A549 (cell line): ENCODE measurements at regions not wholly inside any gene's neighbourhood (a gene's known extent, or its start where the extent isn't known, plus 50 kb on each side); places are given as distances from the start of the nearest gene placed in this dataset.

Experiments used
- ATAC-seq, 2 experiments: fragments of 200-7000 bp in 1 of 2; fragments of >200 bp in 1 of 2; cut with Nextera tagmentation in 1 of 2; cut with Tn5 transposase in 1 of 2; 3 replicates each; pipeline versions ENCODE4 v1.8.0 to v1.9.1; 2018 to 2020; ENCODE audit warnings: mild to moderate bottlenecking in 1 of 2, moderate library complexity in 1 of 2
- CTCF ChIA-PET: fragments of 300-600 bp; sonication (Branson Sonifier 250); formaldehyde crosslinking; extraction: SDS; loops from one replicate; lab custom pipeline; 2021; ENCODE audit warnings: antibody characterized with exemption, inconsistent platforms; lab: Yijun Ruan, JAX
- POLR2A ChIA-PET: fragments of 350-600 bp; formaldehyde crosslinking; extraction: SDS; loops from one replicate; lab custom pipeline; 2021; ENCODE audit warnings: antibody characterized with exemption, inconsistent platforms; lab: Yijun Ruan, JAX
- DNase-seq, 2 experiments: peaks; one replicate each; pipeline versions ENCODE4 v3.0.0 to v3.0.0-alpha.2; 2011 to 2016; ENCODE audit warnings: low read depth in 1 of 2, low spot score in 1 of 2
- FAIRE-seq: peaks from 2 replicates; lab custom pipeline; 2011; peaks lifted over from hg19 to GRCh38; lab: Jason Lieb, UNC
- H3K27ac ChIP-seq, 2 experiments: fragments of >200 bp; sonication (Bioruptor Twin); formaldehyde crosslinking; 3 replicates each; pipeline ENCODE4 v1.5.1; 2016 to 2017
- H3K4me1 ChIP-seq: fragments of >200 bp; sonication (Bioruptor Twin); formaldehyde crosslinking; 3 replicates; pipeline ENCODE4 v1.6.1; 2016
- H3K4me2 ChIP-seq: fragments of >200 bp; sonication (Bioruptor Twin); formaldehyde crosslinking; 3 replicates; pipeline ENCODE4 v1.6.1; 2016
- H3K4me3 ChIP-seq: fragments of >200 bp; sonication (Bioruptor Twin); formaldehyde crosslinking; 3 replicates; pipeline ENCODE4 v1.5.1; 2016
- H3K9me3 ChIP-seq: fragments of >200 bp; sonication (Bioruptor Twin); formaldehyde crosslinking; 3 replicates; pipeline ENCODE4 v1.6.1; 2016
- ATOH8 ChIP-seq: fragments of 250-450 bp; sonication (Bioruptor Pico); IDR thresholded peaks from 2 replicates; pipeline ENCODE4 v1.5.0; 2020; ENCODE audit warnings: low read depth, mild to moderate bottlenecking, moderate library complexity
- CEBPB ChIP-seq, 2 experiments: fragments of >200 bp in 1 of 2; sonication (Bioruptor Twin) in 1 of 2; formaldehyde crosslinking in 1 of 2; IDR thresholded peaks; 2 replicates each; pipeline ENCODE4 v1.6.1; 2012 to 2016
- CTCF ChIP-seq: fragments of >200 bp; sonication (Bioruptor Twin); formaldehyde crosslinking; IDR thresholded peaks from 3 replicates; pipeline ENCODE4 v1.5.1; 2016
- FOXS1 ChIP-seq: fragments of 250-450 bp; sonication (Bioruptor Pico); IDR thresholded peaks from 2 replicates; pipeline ENCODE4 v1.5.0; 2020; ENCODE audit warnings: mild to moderate bottlenecking, moderate library complexity
- GATA3 ChIP-seq: IDR thresholded peaks from 2 replicates; pipeline ENCODE4 v1.6.1; 2012; ENCODE audit warnings: borderline replicate concordance
- HDAC2 ChIP-seq: fragments of 200-600 bp; sonication (generic); IDR thresholded peaks from 2 replicates; pipeline ENCODE4 v1.6.1; 2016
- HMGXB4 ChIP-seq: fragments of 250-450 bp; sonication (Bioruptor Pico); IDR thresholded peaks from 2 replicates; pipeline ENCODE4 v1.5.0; 2021; ENCODE audit warnings: mild to moderate bottlenecking, moderate library complexity, borderline replicate concordance
- HOXA7 ChIP-seq: fragments of 250-450 bp; sonication (Bioruptor Pico); IDR thresholded peaks from 2 replicates; pipeline ENCODE4 v1.5.0; 2020; ENCODE audit warnings: mild to moderate bottlenecking, moderate library complexity
- HOXB13 ChIP-seq: fragments of 250-450 bp; sonication (Bioruptor Pico); IDR thresholded peaks from 2 replicates; pipeline ENCODE4 v1.5.0; 2020; ENCODE audit warnings: low read depth, mild to moderate bottlenecking, moderate library complexity
- JUN ChIP-seq, 2 experiments: fragments of >200 bp; sonication (Bioruptor Twin); formaldehyde crosslinking; IDR thresholded peaks; 2 replicates in 1 of 2; 3 replicates in 1 of 2; pipeline ENCODE4 v1.6.1; 2016 to 2017
- JUNB ChIP-seq: fragments of >200 bp; sonication (Bioruptor Twin); formaldehyde crosslinking; IDR thresholded peaks from 2 replicates; pipeline ENCODE4 v1.6.1; 2016
- KDM1A ChIP-seq: fragments of 200-600 bp; sonication (generic); IDR thresholded peaks from 2 replicates; pipeline ENCODE4 v1.6.1; 2016; ENCODE audit warnings: low read depth, mild to moderate bottlenecking
- MAFK ChIP-seq: fragments of 450-650 bp; IDR thresholded peaks from 2 replicates; pipeline ENCODE4 v1.6.1; 2014; ENCODE audit not compliant: partially characterized antibody
- MAX ChIP-seq: IDR thresholded peaks from 2 replicates; pipeline ENCODE4 v1.6.1; 2012
- RFX5 ChIP-seq: fragments of 450-650 bp; IDR thresholded peaks from 2 replicates; pipeline ENCODE4 v1.7.1; 2014; ENCODE audit warnings: antibody characterized with exemption, mild to moderate bottlenecking, moderate library complexity
- RNF2 ChIP-seq: fragments of 200-600 bp; sonication (generic); IDR thresholded peaks from 2 replicates; pipeline ENCODE4 v1.6.1; 2016; ENCODE audit warnings: low read depth, mild to moderate bottlenecking, antibody characterized with exemption, moderate library complexity, borderline replicate concordance
- SMC3 ChIP-seq: fragments of >200 bp; sonication (Bioruptor Twin); formaldehyde crosslinking; IDR thresholded peaks from 3 replicates; pipeline ENCODE4 v1.6.1; 2018; ENCODE audit warnings: inconsistent platforms
- TP53 ChIP-seq: fragments of 250-450 bp; sonication (Bioruptor Pico); IDR thresholded peaks from 2 replicates; pipeline ENCODE4 v1.5.0; 2021; ENCODE audit warnings: mild to moderate bottlenecking, moderate library complexity
- USF2 ChIP-seq: fragments of 450-650 bp; IDR thresholded peaks from 2 replicates; pipeline ENCODE4 v1.6.1; 2014; ENCODE audit warnings: antibody characterized with exemption
- ZC3H11A ChIP-seq: fragments of 450-650 bp; IDR thresholded peaks from 2 replicates; pipeline ENCODE4 v1.6.1; 2014; ENCODE audit warnings: antibody characterized with exemption, mild to moderate bottlenecking
- ZFP36 ChIP-seq: fragments of 450-650 bp; IDR thresholded peaks from 2 replicates; pipeline ENCODE4 v1.6.1; 2014; ENCODE audit warnings: borderline replicate concordance; ENCODE audit not compliant: partially characterized antibody
- WGBS: methylation state at CpG from one replicate; pipeline ENCODE4 v1.1.6; 2017; ENCODE audit errors: missing lambda C conversion rate; 5-methylcytosine and 5-hydroxymethylcytosine counted together

- no peak for ATAC-seq
- TF ChIP-seq USF2 = no peak
- TF ChIP-seq HOXA7 (CRISPR knock-in tag) = no peak
- TF ChIP-seq KDM1A = no peak
- TF ChIP-seq GATA3 = no peak
- TF ChIP-seq CEBPB (IDR thresholded peaks at IDR 0.05) = no peak
- no peak for TF ChIP-seq CTCF
- TF ChIP-seq TP53 (CRISPR knock-in tag) = no peak
- TF ChIP-seq JUNB = no peak
- no peak for TF ChIP-seq HMGXB4 (CRISPR knock-in tag)
- no peak for TF ChIP-seq MAX
- no peak for TF ChIP-seq ATOH8 (CRISPR knock-in tag)
- no peak for TF ChIP-seq RNF2
- no peak for TF ChIP-seq JUN (IDR thresholded peaks at IDR 0.05)
- no peak for TF ChIP-seq HDAC2
- TF ChIP-seq FOXS1 (CRISPR knock-in tag) = no peak
- no peak for DNase-seq
- WGBS = 3% methylated on average over 4 of the region's 4 CpGs
- FAIRE-seq = no peak
- CTCF ChIA-PET = no interaction called here
- no peak overlapping the region for H3K4me2 ChIP-seq
- no peak overlapping the region for H3K4me3 ChIP-seq
- no peak overlapping the region for H3K27ac ChIP-seq
- no peaks in the 10 kb centered on the region for H3K9me3 ChIP-seq
- no peaks in the 10 kb centered on the region for H3K4me1 ChIP-seq
- POLR2A ChIA-PET = no interaction called here
These were observed 285.3 kb downstream of the RAD51AP2 start for GRCh38 chr2:17232776-17233556.

- H3K9me3 ChIP-seq = no peaks in the 10 kb centered on the region
- ChIA-PET POLR2A (no interaction called here), CTCF (no interaction called here)
- FAIRE-seq (no peak), ATAC-seq (no peak), DNase-seq (no peak)
- no peak overlapping the region for H3K4me2 ChIP-seq
- H3K27ac ChIP-seq = no peak overlapping the region
- TF ChIP-seq RNF2 = no peak
- no peak for TF ChIP-seq MAFK
- no peak for TF ChIP-seq FOXS1 (CRISPR knock-in tag)
- TF ChIP-seq RFX5 = no peak
- TF ChIP-seq SMC3 = no peak
- TF ChIP-seq ZC3H11A = no peak
- no peak for TF ChIP-seq ZFP36
- no peak for TF ChIP-seq HOXB13 (CRISPR knock-in tag)
- TF ChIP-seq JUN (IDR thresholded peaks at IDR 0.05) = no peak
- no peaks in the 10 kb centered on the region for H3K4me1 ChIP-seq
- WGBS = 28% methylated on average over 5 of the region's 5 CpGs
- no peak overlapping the region for H3K4me3 ChIP-seq
These were observed 286.8 kb downstream of the RAD51AP2 start for GRCh38 chr2:17231394-17231965.
